IgD-negative memory B cell (primary cell): ENCODE measurements at regions not wholly inside any gene's neighbourhood (a gene's known extent, or its start where the extent isn't known, plus 50 kb on each side); places are given as distances from the start of the nearest gene placed in this dataset.

ENCODE experiments used
- H3K27ac Mint-ChIP-seq, 3 donors: one replicate each; pipeline ENCODE4 v1.8.0; 2020 to 2022; ENCODE audit warnings: mild to moderate bottlenecking in 3 of 3, mixed read lengths in 3 of 3, moderate library complexity in 1 of 3
- H3K27me3 Mint-ChIP-seq: one replicate; pipeline ENCODE4 v1.8.0; 2021; ENCODE audit warnings: mixed read lengths
- H3K36me3 Mint-ChIP-seq: one replicate; pipeline ENCODE4 v1.8.0; 2020; ENCODE audit warnings: mild to moderate bottlenecking, mixed read lengths
- H3K4me1 Mint-ChIP-seq, 3 donors: one replicate each; pipeline ENCODE4 v1.8.0; 2020 to 2022; ENCODE audit warnings: mixed read lengths in 3 of 3, mild to moderate bottlenecking in 1 of 3
- H3K4me3 Mint-ChIP-seq, 4 donors: one replicate each; pipeline ENCODE4 v1.8.0; 2020 to 2022; ENCODE audit warnings: mild to moderate bottlenecking in 4 of 4, mixed read lengths in 4 of 4, moderate library complexity in 3 of 4
- H3K9me3 Mint-ChIP-seq, 3 donors: one replicate each; pipeline ENCODE4 v1.8.0; 2020 to 2021; ENCODE audit warnings: mixed read lengths in 3 of 3, mild to moderate bottlenecking in 1 of 3

GRCh38 chr2:158049129-158049855 lies 52.4 kb upstream of the UPP2 start:
- no peaks in the 10 kb centered on the region for H3K9me3 Mint-ChIP-seq
- H3K27ac Mint-ChIP-seq, result no peak overlapping the region
- no peaks in the 10 kb centered on the region for H3K36me3 Mint-ChIP-seq
- H3K27me3 Mint-ChIP-seq, result peaks cover 3% of the 10 kb centered on the region
- H3K4me3 Mint-ChIP-seq, result no peak overlapping the region
- H3K4me1 Mint-ChIP-seq, result peaks cover 0 to 2% (median 0%) of the 10 kb centered on the region in 3 donors

DNA sequence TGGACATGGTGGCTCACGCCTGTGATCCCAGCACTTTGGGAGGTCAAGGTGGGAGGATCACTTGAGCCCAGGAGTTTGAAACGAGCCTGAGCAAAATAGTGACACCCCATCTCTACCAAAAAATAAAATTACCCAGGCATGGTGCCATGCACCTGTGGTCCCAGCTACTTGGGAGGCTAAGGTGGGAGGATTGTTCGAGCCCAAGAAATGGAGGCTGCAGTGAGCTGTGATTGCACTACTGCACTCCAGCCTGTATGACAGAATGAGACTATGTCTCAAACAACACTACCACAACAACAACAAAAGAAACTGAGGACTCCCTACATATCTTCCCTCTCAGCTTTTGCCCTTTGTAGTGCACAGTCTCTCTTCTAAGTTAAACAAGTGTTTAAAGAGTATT lies 53.3 kb upstream of the UPP2 start:
- no peak overlapping the region for H3K4me3 Mint-ChIP-seq
- no peaks in the 10 kb centered on the region for H3K9me3 Mint-ChIP-seq
- H3K4me1 Mint-ChIP-seq, result peaks cover 0 to 2% (median 0%) of the 10 kb centered on the region in 3 donors
- H3K27ac Mint-ChIP-seq, result no peak overlapping the region
- peaks cover 10% of the 10 kb centered on the region for H3K27me3 Mint-ChIP-seq
- H3K36me3 Mint-ChIP-seq, result no peaks in the 10 kb centered on the region

DNA sequence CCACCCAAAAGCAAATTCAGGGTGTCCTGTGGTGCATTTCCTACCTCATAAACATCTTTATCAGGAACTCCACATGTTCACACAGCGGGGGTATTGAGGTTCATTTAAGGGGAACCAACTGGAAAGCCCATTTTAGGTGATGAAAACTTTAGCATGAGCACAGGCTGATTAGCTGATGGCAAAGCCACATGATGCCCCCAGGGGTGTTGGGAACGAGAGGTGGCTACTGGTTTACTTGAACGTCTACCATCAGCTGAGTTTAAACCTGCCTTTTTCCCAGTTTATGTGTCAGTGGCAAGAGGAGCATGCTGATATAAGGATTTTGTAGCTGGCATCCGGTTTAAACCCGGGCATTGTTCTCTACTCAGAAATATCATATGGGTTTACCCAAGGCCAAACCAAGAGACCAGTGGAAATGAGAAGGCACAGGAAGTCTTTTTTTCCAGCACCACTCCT lies 54.5 kb upstream of the UPP2 start:
- H3K4me3 Mint-ChIP-seq, result no peak overlapping the region
- no peaks in the 10 kb centered on the region for H3K9me3 Mint-ChIP-seq
- peaks cover 10% of the 10 kb centered on the region for H3K27me3 Mint-ChIP-seq
- no peaks in the 10 kb centered on the region for H3K36me3 Mint-ChIP-seq
- peaks cover 0 to 2% (median 1%) of the 10 kb centered on the region in 3 donors for H3K4me1 Mint-ChIP-seq
- H3K27ac Mint-ChIP-seq, result no peak overlapping the region

DNA sequence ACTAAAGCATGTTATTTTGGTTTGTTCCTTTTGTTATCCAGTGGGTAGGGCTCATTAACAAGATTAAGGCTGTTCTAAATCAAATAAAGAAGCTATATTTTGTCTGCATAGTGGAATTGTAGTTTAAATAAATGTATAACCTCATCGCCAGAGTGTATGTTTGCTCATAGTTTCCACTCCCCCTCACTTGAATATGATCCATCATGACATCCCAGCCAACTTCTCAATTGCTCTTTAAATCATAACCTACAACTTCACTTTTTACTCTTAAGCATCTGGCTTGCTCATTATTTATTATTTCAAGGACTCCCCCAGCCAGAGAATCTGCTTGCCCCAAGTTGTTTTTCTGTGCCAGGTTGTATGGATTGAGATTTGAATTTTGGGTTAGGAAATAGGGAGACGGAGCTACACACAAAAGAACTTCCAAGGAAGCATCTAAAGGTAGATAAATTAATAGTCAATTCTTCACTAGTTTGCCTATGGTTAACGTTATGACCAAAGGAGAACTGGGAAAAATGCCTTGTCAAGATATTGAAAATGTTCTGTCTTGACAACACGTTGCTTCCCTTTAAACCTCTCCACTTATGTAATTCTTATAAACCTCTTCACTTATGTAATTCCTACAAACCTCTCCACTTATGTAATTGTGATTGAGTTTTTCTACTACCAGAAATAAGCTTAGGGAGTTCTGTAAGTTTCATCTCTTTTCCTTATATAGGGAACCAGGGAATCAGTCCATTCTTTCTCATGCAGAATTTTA lies 55.4 kb upstream of the UPP2 start:
- Mint-ChIP-seq H3K27me3 (peaks cover 8% of the 10 kb centered on the region), H3K27ac (no peak overlapping the region), H3K36me3 (no peaks in the 10 kb centered on the region), H3K4me3 (no peak overlapping the region), H3K9me3 (no peaks in the 10 kb centered on the region), H3K4me1 (peaks cover 0 to 3% (median 1%) of the 10 kb centered on the region in 3 donors)

DNA sequence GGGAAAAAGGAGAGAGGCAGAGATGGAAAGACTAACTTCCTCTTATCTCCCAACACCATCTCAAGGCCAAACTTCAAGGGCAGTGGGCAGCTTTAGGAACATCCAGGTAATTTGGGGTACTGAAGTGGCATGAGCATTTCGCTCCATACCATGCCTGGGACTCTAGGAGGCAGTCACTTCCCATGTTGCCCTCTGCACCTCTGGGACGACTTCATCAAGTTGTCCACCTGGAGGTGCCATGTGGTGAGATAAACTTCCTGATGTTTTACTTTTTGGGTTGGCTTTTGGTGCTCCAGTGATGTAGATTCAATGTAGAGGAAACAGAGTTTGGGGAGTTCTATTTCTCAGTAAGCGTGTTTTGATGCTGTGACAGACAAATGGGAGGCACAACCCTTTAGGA lies 56.3 kb upstream of the UPP2 start:
- Mint-ChIP-seq H3K27ac (no peak overlapping the region), H3K9me3 (no peaks in the 10 kb centered on the region), H3K27me3 (peaks cover 8% of the 10 kb centered on the region), H3K4me3 (no peak overlapping the region), H3K4me1 (peaks cover 0 to 3% (median 1%) of the 10 kb centered on the region in 3 donors), H3K36me3 (no peaks in the 10 kb centered on the region)

DNA sequence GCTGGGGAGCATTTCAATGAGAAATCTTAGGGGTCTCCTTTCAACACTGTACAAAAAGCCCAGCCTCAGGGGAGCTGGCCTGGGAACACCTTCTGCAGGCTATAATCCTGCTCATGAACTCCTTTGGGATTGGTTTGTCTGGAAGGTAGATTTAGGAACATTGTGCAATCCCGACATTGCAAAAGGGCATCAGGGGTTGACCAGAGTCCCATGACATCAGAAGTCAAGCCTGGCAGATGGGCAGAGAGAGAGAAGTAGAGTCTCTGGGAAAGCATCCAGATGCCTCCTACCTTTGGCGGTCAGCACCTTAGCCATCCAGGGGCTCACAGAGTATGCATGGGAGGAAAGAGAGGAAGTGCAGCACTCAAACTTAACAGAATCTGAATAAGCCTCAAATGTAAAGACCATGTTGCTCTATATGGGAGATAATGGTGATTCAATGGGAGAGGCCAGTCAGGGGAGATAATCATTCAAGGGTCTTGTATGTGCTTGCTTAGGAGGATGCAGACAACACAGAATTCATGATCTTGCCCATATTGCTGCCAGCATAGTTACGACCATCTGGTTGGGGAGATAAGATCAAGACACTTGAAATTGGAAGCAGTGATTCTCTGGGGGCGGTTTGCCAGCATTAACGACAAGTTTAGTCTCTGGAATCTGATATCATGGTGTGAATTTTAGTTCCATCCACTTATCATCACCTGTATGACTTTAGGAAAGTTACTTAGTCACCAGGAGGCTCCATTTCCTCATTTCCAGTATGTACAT lies 58.3 kb upstream of the UPP2 start:
- Mint-ChIP-seq H3K27ac (no peak overlapping the region), H3K4me3 (no peak overlapping the region), H3K36me3 (no peaks in the 10 kb centered on the region), H3K27me3 (peaks cover 11% of the 10 kb centered on the region), H3K4me1 (peaks cover 0 to 3% (median 1%) of the 10 kb centered on the region in 3 donors), H3K9me3 (no peaks in the 10 kb centered on the region)

DNA sequence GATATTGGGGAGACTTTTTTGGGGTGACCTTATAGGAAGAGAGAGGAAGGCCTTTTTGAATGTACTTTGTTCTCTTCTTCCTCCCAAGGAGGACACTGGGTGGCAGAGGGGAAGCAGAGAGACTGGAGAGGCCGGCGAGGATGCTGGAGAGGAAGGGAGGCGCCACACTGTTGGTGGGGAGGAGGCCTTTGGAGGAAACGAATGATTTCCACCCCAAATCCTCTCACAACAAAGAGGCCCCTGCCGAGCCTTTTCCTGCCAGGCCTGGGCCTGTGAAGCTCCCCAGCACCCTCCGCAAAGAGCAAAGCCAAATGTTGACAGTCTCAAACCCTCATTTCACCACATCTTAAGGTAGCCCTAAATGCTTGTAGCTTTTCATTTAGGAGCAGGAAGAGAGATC lies 59.0 kb upstream of the UPP2 start:
- no peak overlapping the region for H3K27ac Mint-ChIP-seq
- no peak overlapping the region for H3K4me3 Mint-ChIP-seq
- H3K4me1 Mint-ChIP-seq, result peaks cover 0 to 3% (median 1%) of the 10 kb centered on the region in 3 donors
- peaks cover 11% of the 10 kb centered on the region for H3K27me3 Mint-ChIP-seq
- no peaks in the 10 kb centered on the region for H3K36me3 Mint-ChIP-seq
- no peaks in the 10 kb centered on the region for H3K9me3 Mint-ChIP-seq

- H3K9me3 Mint-ChIP-seq, result no peaks in the 10 kb centered on the region
- no peaks in the 10 kb centered on the region for H3K36me3 Mint-ChIP-seq
- H3K27ac Mint-ChIP-seq, result no peak overlapping the region
- peaks cover 12% of the 10 kb centered on the region for H3K27me3 Mint-ChIP-seq
- peaks cover 0 to 3% (median 1%) of the 10 kb centered on the region in 3 donors for H3K4me1 Mint-ChIP-seq
- no peak overlapping the region for H3K4me3 Mint-ChIP-seq
Measured at GRCh38 chr2:158042245-158042644, 59.4 kb upstream of the UPP2 start.

DNA sequence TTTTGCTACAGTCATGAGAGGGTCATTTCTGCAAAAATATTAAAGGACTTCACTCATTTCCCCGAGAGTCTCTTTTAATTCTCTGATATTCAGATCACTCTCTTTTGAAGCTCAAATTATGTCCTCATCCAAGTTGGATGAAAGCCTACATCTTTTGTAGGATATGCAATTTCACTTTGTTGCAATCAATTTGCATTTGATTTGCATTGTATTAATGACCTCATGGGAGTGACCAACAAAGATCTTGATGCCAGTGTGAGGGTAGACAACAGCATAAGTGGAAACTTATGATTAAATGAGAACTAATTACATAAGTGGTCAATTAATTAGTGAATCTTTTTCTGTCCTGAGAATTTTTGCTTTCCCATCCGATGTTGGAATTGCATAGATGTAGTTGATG lies 60.3 kb upstream of the UPP2 start:
- H3K9me3 Mint-ChIP-seq, result no peaks in the 10 kb centered on the region
- no peak overlapping the region for H3K27ac Mint-ChIP-seq
- H3K4me1 Mint-ChIP-seq, result peaks cover 0 to 3% (median 1%) of the 10 kb centered on the region in 3 donors
- H3K4me3 Mint-ChIP-seq, result no peak overlapping the region
- peaks cover 12% of the 10 kb centered on the region for H3K27me3 Mint-ChIP-seq
- H3K36me3 Mint-ChIP-seq, result no peaks in the 10 kb centered on the region

DNA sequence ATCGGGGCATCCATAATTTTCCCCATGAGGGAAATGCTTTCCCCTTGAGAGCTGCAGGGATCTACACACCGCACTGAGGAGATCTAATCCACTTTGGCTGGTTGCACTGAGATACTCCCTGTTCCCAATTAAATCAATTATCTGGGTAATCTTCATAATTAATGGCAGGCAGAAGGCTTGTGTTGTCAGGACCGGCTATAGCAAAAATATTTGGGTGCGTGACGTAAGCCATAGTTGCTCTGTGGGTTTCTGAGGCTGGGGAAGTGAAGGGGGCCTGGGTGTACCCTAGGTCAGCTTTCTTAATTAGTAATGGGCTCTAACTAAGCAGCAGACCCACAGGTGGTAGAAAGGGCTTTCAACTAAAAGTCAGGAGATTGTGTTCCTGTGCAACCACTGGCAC lies 62.8 kb upstream of the UPP2 start:
- Mint-ChIP-seq H3K27me3 (peaks cover 15% of the 10 kb centered on the region), H3K4me1 (peaks cover 0 to 2% (median 1%) of the 10 kb centered on the region in 3 donors), H3K27ac (no peak overlapping the region), H3K4me3 (no peak overlapping the region), H3K36me3 (no peaks in the 10 kb centered on the region), H3K9me3 (no peaks in the 10 kb centered on the region)

GRCh38 chr2:158034198-158034866 lies 67.3 kb upstream of the UPP2 start:
- H3K9me3 Mint-ChIP-seq, result no peaks in the 10 kb centered on the region
- no peak overlapping the region for H3K4me3 Mint-ChIP-seq
- H3K36me3 Mint-ChIP-seq, result no peaks in the 10 kb centered on the region
- H3K27ac Mint-ChIP-seq, result no peak overlapping the region
- peaks cover 14% of the 10 kb centered on the region for H3K27me3 Mint-ChIP-seq
- H3K4me1 Mint-ChIP-seq, result no peaks in the 10 kb centered on the region

DNA sequence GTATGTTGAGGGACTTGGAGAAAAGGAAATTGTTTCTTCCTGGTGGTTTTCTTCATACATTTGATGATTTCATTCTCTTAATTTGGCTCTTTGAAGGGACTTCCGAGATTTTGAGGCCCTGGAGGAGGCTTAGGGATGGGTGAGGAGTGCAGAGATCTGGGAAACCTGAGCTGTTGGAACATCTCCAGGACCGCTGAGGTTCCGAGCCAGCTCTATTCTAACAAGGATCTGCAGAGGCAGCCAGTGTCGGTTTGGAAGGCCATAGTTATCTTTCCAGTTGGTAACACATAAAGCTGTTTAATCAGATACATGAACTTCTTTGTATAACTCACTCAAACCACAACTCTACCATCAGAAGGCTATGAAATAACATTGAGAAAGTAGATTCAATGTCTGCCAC lies 70.3 kb upstream of the UPP2 start:
- peaks cover 11% of the 10 kb centered on the region for H3K27me3 Mint-ChIP-seq
- no peak overlapping the region for H3K4me3 Mint-ChIP-seq
- H3K36me3 Mint-ChIP-seq, result no peaks in the 10 kb centered on the region
- no peak overlapping the region for H3K27ac Mint-ChIP-seq
- H3K4me1 Mint-ChIP-seq, result no peaks in the 10 kb centered on the region
- H3K9me3 Mint-ChIP-seq, result no peaks in the 10 kb centered on the region

DNA sequence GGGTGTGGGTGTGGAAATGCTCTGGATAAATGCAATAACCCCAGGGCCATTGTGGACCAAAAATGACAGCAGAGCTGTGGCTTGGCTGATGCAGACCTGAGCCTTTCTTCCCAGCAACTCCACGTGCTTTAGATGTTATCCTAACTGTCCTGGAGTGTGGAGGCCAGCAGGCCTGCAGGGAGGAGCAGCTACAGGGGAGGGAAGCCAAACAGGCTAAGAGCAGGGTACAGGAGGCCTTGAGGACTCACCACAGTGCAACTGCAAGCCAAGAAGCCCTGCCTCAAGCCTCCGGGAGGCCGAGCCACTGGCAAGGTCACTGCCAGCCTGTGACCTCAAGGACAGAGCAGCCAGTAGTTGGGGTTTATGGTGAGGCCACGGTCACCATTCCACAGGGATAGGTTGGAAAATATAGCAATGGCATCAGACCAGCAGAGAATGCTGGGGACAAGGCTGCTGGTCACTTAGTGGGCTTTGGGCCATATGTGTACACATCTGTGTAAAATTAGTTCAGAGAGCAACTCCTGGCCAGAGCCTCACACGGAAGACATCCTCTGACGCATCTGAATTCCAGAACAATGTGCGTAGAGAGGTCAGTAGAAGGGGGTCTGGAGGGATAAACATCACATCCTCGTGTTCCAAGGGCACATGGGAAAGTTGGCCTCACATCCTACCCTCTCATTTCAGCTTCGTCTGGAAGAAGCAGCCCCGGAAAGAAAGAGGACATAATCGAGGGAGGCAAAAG lies 76.2 kb upstream of the UPP2 start:
- Mint-ChIP-seq H3K27me3 (no peaks in the 10 kb centered on the region), H3K4me1 (peaks cover 0 to 2% (median 2%) of the 10 kb centered on the region in 3 donors), H3K9me3 (no peaks in the 10 kb centered on the region)

GRCh38 chr2:158024288-158024898 lies 77.3 kb upstream of the UPP2 start:
- Mint-ChIP-seq H3K4me3 (no peak overlapping the region), H3K27ac (peak overlapping the region in 1 of 3 donors; percentile 14), H3K36me3 (no peaks in the 10 kb centered on the region), H3K9me3 (no peaks in the 10 kb centered on the region), H3K4me1 (peaks cover 0 to 2% (median 2%) of the 10 kb centered on the region in 3 donors), H3K27me3 (no peaks in the 10 kb centered on the region)

More for the DNA sequence above, 76.2 kb upstream of the UPP2 start:
- H3K36me3 Mint-ChIP-seq, result no peaks in the 10 kb centered on the region
- no peak overlapping the region for H3K27ac Mint-ChIP-seq
- H3K4me3 Mint-ChIP-seq, result no peak overlapping the region
